H9 (cell line): ENCODE measurements at regions not wholly inside any gene's neighbourhood (a gene's known extent, or its start where the extent isn't known, plus 50 kb on each side); places are given as distances from the start of the nearest gene placed in this dataset.

Experiments used
- DNase-seq: peaks from one replicate; pipeline ENCODE4 v3.0.0-alpha.2; 2017
- H2AFZ ChIP-seq: one replicate; pipeline ENCODE4 v1.6.1; 2013; ENCODE audit warnings: mild to moderate bottlenecking, low read length, control low read depth, moderate library complexity
- H2AK5ac ChIP-seq: 2 replicates; pipeline ENCODE4 v1.6.1; 2013; ENCODE audit warnings: low read length, control low read depth, mixed read lengths; ENCODE audit not compliant: insufficient read length
- H2BK120ac ChIP-seq: one replicate; pipeline ENCODE4 v1.6.1; 2013; ENCODE audit warnings: low read depth, mild to moderate bottlenecking, low read length, control low read depth, inconsistent platforms; ENCODE audit not compliant: poor library complexity, severe bottlenecking
- H2BK12ac ChIP-seq: 2 replicates; pipeline ENCODE4 v1.6.1; 2013; ENCODE audit warnings: low read length, control low read depth, mixed read lengths, low read depth; ENCODE audit not compliant: insufficient read length
- H2BK15ac ChIP-seq: 2 replicates; pipeline ENCODE4 v1.6.1; 2013; ENCODE audit warnings: low read depth, low read length, control low read depth
- H2BK20ac ChIP-seq: one replicate; pipeline ENCODE4 v1.6.1; 2013; ENCODE audit warnings: low read depth, mild to moderate bottlenecking, low read length, control low read depth, inconsistent platforms; ENCODE audit not compliant: poor library complexity, severe bottlenecking
- H2BK5ac ChIP-seq: 2 replicates; pipeline ENCODE4 v1.6.1; 2013; ENCODE audit warnings: low read length, control low read depth, mixed read lengths; ENCODE audit not compliant: insufficient read length
- H3K14ac ChIP-seq: 2 replicates; pipeline ENCODE4 v1.6.1; 2013; ENCODE audit warnings: low read length, control low read depth; ENCODE audit not compliant: insufficient read depth
- H3K18ac ChIP-seq: 2 replicates; pipeline ENCODE4 v1.6.1; 2013; ENCODE audit warnings: low read depth, mild to moderate bottlenecking, mixed read lengths, low read length, control low read depth; ENCODE audit not compliant: insufficient read length
- H3K23ac ChIP-seq: 2 replicates; pipeline ENCODE4 v1.6.1; 2013; ENCODE audit warnings: low read length, control low read depth, mixed read lengths, low read depth; ENCODE audit not compliant: insufficient read length
- H3K23me2 ChIP-seq: 2 replicates; pipeline ENCODE4 v1.6.1; 2013; ENCODE audit warnings: low read depth, mild to moderate bottlenecking, mixed read lengths, low read length, control low read depth; ENCODE audit not compliant: insufficient read length, poor library complexity, severe bottlenecking
- H3K27ac ChIP-seq: 2 replicates; pipeline ENCODE4 v1.5.1; 2013; ENCODE audit warnings: low read length, control low read depth, mixed read lengths, low read depth; ENCODE audit not compliant: insufficient read length
- H3K27me3 ChIP-seq: 2 replicates; pipeline ENCODE4 v1.6.1; 2013; ENCODE audit warnings: low read length, control low read depth, inconsistent platforms; ENCODE audit not compliant: insufficient read depth
- H3K4ac ChIP-seq: 2 replicates; pipeline ENCODE4 v1.6.1; 2013; ENCODE audit warnings: low read depth, mild to moderate bottlenecking, control low read depth, inconsistent platforms, low read length, moderate library complexity
- H3K4me1 ChIP-seq: 2 replicates; pipeline ENCODE4 v1.6.1; 2013; ENCODE audit warnings: low read length, control low read depth, inconsistent platforms; ENCODE audit not compliant: insufficient read depth
- H3K4me2 ChIP-seq: 2 replicates; pipeline ENCODE4 v1.6.1; 2013; ENCODE audit warnings: low read length, control low read depth, mixed read lengths; ENCODE audit not compliant: insufficient read length, insufficient read depth
- H3K56ac ChIP-seq: 2 replicates; pipeline ENCODE4 v1.6.1; 2013; ENCODE audit warnings: low read depth, mild to moderate bottlenecking, mixed read lengths, low read length, control low read depth; ENCODE audit not compliant: insufficient read length
- H3K79me1 ChIP-seq: 2 replicates; pipeline ENCODE4 v1.6.1; 2013; ENCODE audit warnings: low read depth, mild to moderate bottlenecking, moderate library complexity, low read length, control low read depth, inconsistent platforms; ENCODE audit not compliant: insufficient read depth, poor library complexity, severe bottlenecking
- H3K79me2 ChIP-seq: 2 replicates; pipeline ENCODE4 v1.6.1; 2013; ENCODE audit warnings: low read length, control low read depth, inconsistent platforms; ENCODE audit not compliant: insufficient read depth
- H3K9ac ChIP-seq: 2 replicates; pipeline ENCODE4 v1.6.1; 2013; ENCODE audit warnings: low read length, control low read depth, mixed read lengths; ENCODE audit not compliant: insufficient read length; ENCODE audit errors: extremely low read depth
- H3K9me3 ChIP-seq: one replicate; pipeline ENCODE4 v1.6.1; 2013; ENCODE audit warnings: low read depth, low read length, inconsistent platforms; ENCODE audit not compliant: control insufficient read depth
- H3T11ph ChIP-seq: one replicate; pipeline ENCODE4 v1.6.1; 2013; ENCODE audit warnings: mild to moderate bottlenecking, low read length, control low read depth, inconsistent platforms
- H4K20me1 ChIP-seq: one replicate; pipeline ENCODE4 v1.6.1; 2013; ENCODE audit not compliant: control insufficient read depth, insufficient read length, insufficient read depth
- H4K5ac ChIP-seq: 2 replicates; pipeline ENCODE4 v1.6.1; 2013; ENCODE audit warnings: low read depth, mild to moderate bottlenecking, mixed read lengths, low read length, control low read depth; ENCODE audit not compliant: insufficient read length
- H4K8ac ChIP-seq: replicated peaks from 2 replicates; pipeline ENCODE4 v1.6.1; 2013; ENCODE audit warnings: low read length, control low read depth, mixed read lengths, low read depth; ENCODE audit not compliant: insufficient read length
- H4K91ac ChIP-seq: 2 replicates; pipeline ENCODE4 v1.6.1; 2013; ENCODE audit warnings: low read depth, mild to moderate bottlenecking, moderate library complexity, mixed read lengths, low read length, control low read depth; ENCODE audit not compliant: insufficient read length
- H3K27ac Mint-ChIP-seq, 3 experiments: 2 replicates in 2 of 3; 3 replicates in 1 of 3; pipeline ENCODE4 v1.8.0; 2020 to 2021; ENCODE audit warnings: mixed read lengths in 3 of 3, mild to moderate bottlenecking in 1 of 3, moderate library complexity in 1 of 3
- H3K27me3 Mint-ChIP-seq: 2 replicates; pipeline ENCODE4 v1.8.0; 2021; ENCODE audit warnings: low read depth, mild to moderate bottlenecking, moderate library complexity, mixed read lengths
- H3K36me3 Mint-ChIP-seq, 3 experiments: 2 replicates in 2 of 3; 3 replicates in 1 of 3; pipeline ENCODE4 v1.8.0; 2020 to 2021; ENCODE audit warnings: low read depth in 3 of 3, mixed read lengths in 3 of 3; ENCODE audit not compliant: insufficient read depth in 1 of 3
- H3K4me1 Mint-ChIP-seq, 2 experiments: 2 replicates each; pipeline ENCODE4 v1.8.0; 2020; ENCODE audit warnings: mixed read lengths in 2 of 2
- H3K4me3 Mint-ChIP-seq, 2 experiments: 2 replicates in 1 of 2; 3 replicates in 1 of 2; pipeline ENCODE4 v1.8.0; 2020 to 2021; ENCODE audit warnings: mild to moderate bottlenecking in 2 of 2, mixed read lengths in 2 of 2, moderate library complexity in 1 of 2
- H3K9me3 Mint-ChIP-seq, 2 experiments: 2 replicates in 1 of 2; 3 replicates in 1 of 2; pipeline ENCODE4 v1.8.0; 2020; ENCODE audit warnings: mild to moderate bottlenecking in 2 of 2, mixed read lengths in 2 of 2, moderate library complexity in 1 of 2
- WGBS: extraction: QIAGEN DNeasy Blood & Tissue Kit; methylation state at CpG from one replicate; pipeline ENCODE4 v1.1.7; 2013; ENCODE audit warnings: missing lambda C conversion rate, low lambda C conversion rate, mixed read lengths; ENCODE audit not compliant: insufficient read length; ENCODE audit errors: extremely low coverage; 5-methylcytosine and 5-hydroxymethylcytosine counted together
- TF ChIP-seq, protein P1 (sequence below): fragments of 200-600 bp; sonication (generic); conservative IDR thresholded peaks from 3 replicates; pipeline ENCODE4 v1.8.0; 2021; ENCODE audit warnings: antibody characterized with exemption, mild to moderate bottlenecking

DNA sequence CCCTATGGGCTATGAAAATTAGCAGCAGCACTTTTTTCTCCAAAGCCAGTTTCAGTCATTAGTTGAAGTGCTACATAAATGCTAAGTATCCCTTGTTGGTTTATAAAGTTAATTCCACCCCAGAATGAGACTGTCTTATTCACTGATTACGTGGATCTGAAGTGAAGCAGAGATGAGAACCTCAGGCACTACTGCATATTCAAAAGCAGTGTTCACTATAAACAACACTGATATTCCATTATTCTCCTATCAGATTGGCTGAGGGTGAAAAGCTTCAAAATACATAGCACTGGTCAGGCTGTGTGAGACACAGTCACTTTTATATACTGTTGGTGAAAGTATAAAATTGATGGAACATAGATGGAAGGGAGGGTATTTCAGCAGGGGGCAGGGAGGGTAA, 395.7 kb upstream of the RARB start:
- Histone ChIP-seq H3K23ac (no peak overlapping the region), H2BK15ac (no peak overlapping the region), H2AK5ac (no peak overlapping the region), H3K79me1 (no peaks in the 10 kb centered on the region), H3K27me3 (no peaks in the 10 kb centered on the region), H4K91ac (no peak overlapping the region), H4K8ac (no peak overlapping the region), H2AFZ (no peak overlapping the region), H3K23me2 (no peaks in the 10 kb centered on the region), H3K56ac (no peak overlapping the region), H2BK20ac (no peak overlapping the region), H2BK5ac (no peak overlapping the region), H3K14ac (no peak overlapping the region), H3K9me3 (no peaks in the 10 kb centered on the region), H3K18ac (no peak overlapping the region), H2BK120ac (no peak overlapping the region), H4K5ac (no peak overlapping the region), H4K20me1 (no peaks in the 10 kb centered on the region), H3T11ph (no peak overlapping the region), H3K4ac (no peak overlapping the region), H3K79me2 (no peaks in the 10 kb centered on the region), H3K27ac (no peak overlapping the region), H3K9ac (no peak overlapping the region), H3K4me2 (no peak overlapping the region), H3K4me1 (no peaks in the 10 kb centered on the region), H2BK12ac (no peak overlapping the region)
- H3K27me3 Mint-ChIP-seq, result peaks cover 2% of the 10 kb centered on the region; the same call in 1 of the 2 replicates
- no peak overlapping the region for H3K4me3 Mint-ChIP-seq
- H3K36me3 Mint-ChIP-seq, result no peaks in the 10 kb centered on the region
- TF ChIP-seq, protein P1, sequence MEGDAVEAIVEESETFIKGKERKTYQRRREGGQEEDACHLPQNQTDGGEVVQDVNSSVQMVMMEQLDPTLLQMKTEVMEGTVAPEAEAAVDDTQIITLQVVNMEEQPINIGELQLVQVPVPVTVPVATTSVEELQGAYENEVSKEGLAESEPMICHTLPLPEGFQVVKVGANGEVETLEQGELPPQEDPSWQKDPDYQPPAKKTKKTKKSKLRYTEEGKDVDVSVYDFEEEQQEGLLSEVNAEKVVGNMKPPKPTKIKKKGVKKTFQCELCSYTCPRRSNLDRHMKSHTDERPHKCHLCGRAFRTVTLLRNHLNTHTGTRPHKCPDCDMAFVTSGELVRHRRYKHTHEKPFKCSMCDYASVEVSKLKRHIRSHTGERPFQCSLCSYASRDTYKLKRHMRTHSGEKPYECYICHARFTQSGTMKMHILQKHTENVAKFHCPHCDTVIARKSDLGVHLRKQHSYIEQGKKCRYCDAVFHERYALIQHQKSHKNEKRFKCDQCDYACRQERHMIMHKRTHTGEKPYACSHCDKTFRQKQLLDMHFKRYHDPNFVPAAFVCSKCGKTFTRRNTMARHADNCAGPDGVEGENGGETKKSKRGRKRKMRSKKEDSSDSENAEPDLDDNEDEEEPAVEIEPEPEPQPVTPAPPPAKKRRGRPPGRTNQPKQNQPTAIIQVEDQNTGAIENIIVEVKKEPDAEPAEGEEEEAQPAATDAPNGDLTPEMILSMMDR, result no peak
- peaks cover 11 to 21% of the 10 kb centered on the region in 2 experiments; a peak in 3 of 4 replicates for H3K4me1 Mint-ChIP-seq
- no peak overlapping the region for H3K27ac Mint-ChIP-seq
- WGBS, result no CpG with 5 or more reads among the region's 1 CpG
- DNase-seq, result no peak
- no peaks in the 10 kb centered on the region for H3K9me3 Mint-ChIP-seq
